GM23248 (cell line): ENCODE measurements at regions not wholly inside any gene's neighbourhood (a gene's known extent, or its start where the extent isn't known, plus 50 kb on each side); places are given as distances from the start of the nearest gene placed in this dataset.

Experiments
- DNase-seq: peaks from one replicate; pipeline ENCODE4 v3.0.0-alpha.2; 2015
- H2AFZ ChIP-seq: fragments of 200-600 bp; sonication (generic); 2 replicates; pipeline ENCODE4 v1.6.1; 2016; ENCODE audit warnings: antibody characterized with exemption
- H3F3A ChIP-seq: fragments of 200-600 bp; sonication (generic); 2 replicates; pipeline ENCODE4 v1.6.1; 2016; ENCODE audit warnings: mild to moderate bottlenecking, antibody characterized with exemption, mixed run types; ENCODE audit not compliant: insufficient read depth
- H3K27ac ChIP-seq: fragments of 200-600 bp; sonication (generic); 2 replicates; pipeline ENCODE4 v1.5.1; 2016; ENCODE audit warnings: mild to moderate bottlenecking
- H3K27me3 ChIP-seq: fragments of 200-600 bp; sonication (generic); replicated peaks from 2 replicates; pipeline ENCODE4 v1.6.1; 2016; ENCODE audit warnings: mild to moderate bottlenecking; ENCODE audit not compliant: insufficient read depth
- H3K36me3 ChIP-seq: fragments of 200-600 bp; sonication (generic); 2 replicates; pipeline ENCODE4 v1.6.1; 2016; ENCODE audit warnings: low read depth, mild to moderate bottlenecking
- H3K4me1 ChIP-seq: fragments of 200-600 bp; sonication (generic); 2 replicates; pipeline ENCODE4 v1.6.1; 2016; ENCODE audit warnings: mild to moderate bottlenecking; ENCODE audit not compliant: insufficient read depth
- H3K4me2 ChIP-seq: fragments of 200-600 bp; sonication (generic); one replicate; pipeline ENCODE4 v1.6.1; 2016; ENCODE audit warnings: mild to moderate bottlenecking; ENCODE audit not compliant: unreplicated experiment
- H3K4me3 ChIP-seq: fragments of 200-600 bp; sonication (generic); 2 replicates; pipeline ENCODE4 v1.5.1; 2016; ENCODE audit warnings: mild to moderate bottlenecking
- H3K79me2 ChIP-seq: fragments of 200-600 bp; sonication (generic); 2 replicates; pipeline ENCODE4 v1.6.1; 2016; ENCODE audit warnings: mild to moderate bottlenecking; ENCODE audit not compliant: insufficient read depth
- H3K9ac ChIP-seq: fragments of 200-600 bp; sonication (generic); 2 replicates; pipeline ENCODE4 v1.6.1; 2016; ENCODE audit warnings: mild to moderate bottlenecking
- H3K9me2 ChIP-seq: fragments of 200-600 bp; sonication (generic); 2 replicates; pipeline ENCODE4 v1.6.1; 2016; ENCODE audit warnings: mixed run types, mild to moderate bottlenecking, moderate library complexity; ENCODE audit not compliant: insufficient read depth
- H3K9me3 ChIP-seq: fragments of 200-600 bp; sonication (generic); one replicate; pipeline ENCODE4 v1.6.1; 2017; ENCODE audit warnings: low read depth
- H4K20me1 ChIP-seq: fragments of 200-600 bp; sonication (generic); 2 replicates; pipeline ENCODE4 v1.6.0; 2016; ENCODE audit not compliant: insufficient read depth
- EZH2 ChIP-seq: fragments of 200-600 bp; sonication (generic); IDR thresholded peaks from 2 replicates; pipeline ENCODE4 v1.6.1; 2018; ENCODE audit warnings: antibody characterized with exemption, mild to moderate bottlenecking; ENCODE audit not compliant: insufficient read depth, poor library complexity, severe bottlenecking
- EZH2phosphoT487 ChIP-seq: fragments of 200-600 bp; sonication (generic); IDR thresholded peaks from 2 replicates; pipeline ENCODE4 v1.6.1; 2018; ENCODE audit warnings: antibody characterized with exemption, moderate library complexity, mild to moderate bottlenecking, low read depth; ENCODE audit not compliant: insufficient read depth
- WGBS, 2 experiments: methylation state at CpG; one replicate each; pipeline ENCODE4 v1.1.6; 2015 to 2017; ENCODE audit warnings: low lambda C conversion rate in 2 of 2, low coverage in 1 of 2; ENCODE audit errors: missing lambda C conversion rate in 2 of 2; 5-methylcytosine and 5-hydroxymethylcytosine counted together
- in situ Hi-C: fragments of 300-500 bp; cut with MboI; formaldehyde crosslinking; loops from 2 replicates; pipeline ENCODE4 v1.15.0; 2020

- TF ChIP-seq EZH2phosphoT487 (no peak), EZH2 (no peak)
- H3K9me2 ChIP-seq: no peaks in the 10 kb centered on the region
- H2AFZ ChIP-seq: no peak overlapping the region
- no peaks in the 10 kb centered on the region for H3K79me2 ChIP-seq
- in situ Hi-C loops: no loop called here
- H3K27me3 ChIP-seq: no peaks in the 10 kb centered on the region
- H3K9ac ChIP-seq: no peak overlapping the region
- H3K4me1 ChIP-seq: no peaks in the 10 kb centered on the region
- H4K20me1 ChIP-seq: no peaks in the 10 kb centered on the region
- H3K9me3 ChIP-seq: no peaks in the 10 kb centered on the region
- H3K36me3 ChIP-seq: no peaks in the 10 kb centered on the region
- DNase-seq: no peak
- no peaks in the 10 kb centered on the region for H3F3A ChIP-seq
- no peak overlapping the region for H3K4me3 ChIP-seq
- 9 to 13% methylated on average over 4 of the region's 4 CpGs for WGBS, 2 experiments
- no peak overlapping the region for H3K27ac ChIP-seq
- no peak overlapping the region for H3K4me2 ChIP-seq
These were observed 2428.4 kb downstream of the PCDH9 start for GRCh38 chr13:64801768-64802167.

- Histone ChIP-seq H3K4me1 (no peaks in the 10 kb centered on the region), H4K20me1 (no peaks in the 10 kb centered on the region), H3K27me3 (no peaks in the 10 kb centered on the region), H3K4me2 (no peak overlapping the region), H3K79me2 (no peaks in the 10 kb centered on the region), H3K9me3 (no peaks in the 10 kb centered on the region), H3K4me3 (no peak overlapping the region), H3K27ac (no peak overlapping the region), H2AFZ (no peak overlapping the region), H3F3A (no peaks in the 10 kb centered on the region), H3K36me3 (no peaks in the 10 kb centered on the region), H3K9ac (no peak overlapping the region), H3K9me2 (no peaks in the 10 kb centered on the region)
- DNase-seq: no peak
- no peak for TF ChIP-seq EZH2phosphoT487
- TF ChIP-seq EZH2: no peak
- in situ Hi-C loops: no loop called here
- 32 to 38% methylated on average over 4 of the region's 4 CpGs for WGBS, 2 experiments
These were observed 2431.7 kb downstream of the PCDH9 start for GRCh38 chr13:64798422-64798821.

GRCh38 chr13:64793592-64793991 is 2436.5 kb downstream of the PCDH9 start:
- Histone ChIP-seq H3K27me3 (no peaks in the 10 kb centered on the region), H3K79me2 (no peaks in the 10 kb centered on the region), H3K36me3 (no peaks in the 10 kb centered on the region), H2AFZ (no peak overlapping the region), H3K9me3 (no peaks in the 10 kb centered on the region), H4K20me1 (no peaks in the 10 kb centered on the region), H3K4me2 (no peak overlapping the region), H3K9ac (no peak overlapping the region), H3K4me1 (no peaks in the 10 kb centered on the region), H3K9me2 (no peaks in the 10 kb centered on the region), H3K27ac (no peak overlapping the region), H3F3A (no peaks in the 10 kb centered on the region), H3K4me3 (no peak overlapping the region)
- no peak for DNase-seq
- 24 to 27% methylated on average over 3 of the region's 3 CpGs for WGBS, 2 experiments
- TF ChIP-seq EZH2phosphoT487 (no peak), EZH2 (no peak)
- in situ Hi-C loops: no loop called here

- in situ Hi-C loops: no loop called here
- no peaks in the 10 kb centered on the region for H3K4me1 ChIP-seq
These were observed 2437.0 kb downstream of the PCDH9 start for GRCh38 chr13:64793131-64793530.

GRCh38 chr13:64791373-64791772 is 2438.8 kb downstream of the PCDH9 start:
- Histone ChIP-seq H3K27ac (no peak overlapping the region), H3K4me2 (no peak overlapping the region), H4K20me1 (no peaks in the 10 kb centered on the region), H3K4me3 (no peak overlapping the region), H3K36me3 (no peaks in the 10 kb centered on the region), H3K4me1 (no peaks in the 10 kb centered on the region), H3K9me2 (no peaks in the 10 kb centered on the region), H3F3A (no peaks in the 10 kb centered on the region), H2AFZ (no peak overlapping the region), H3K9ac (no peak overlapping the region), H3K9me3 (no peaks in the 10 kb centered on the region), H3K79me2 (no peaks in the 10 kb centered on the region), H3K27me3 (no peaks in the 10 kb centered on the region)
- no peak for TF ChIP-seq EZH2phosphoT487
- no peak for TF ChIP-seq EZH2
- no peak for DNase-seq
- in situ Hi-C loops: no loop called here
- WGBS, 2 experiments: 73 to 76% methylated on average over 4 of the region's 4 CpGs

More at GRCh38 chr13:64793131-64793530, 2437.0 kb downstream of the PCDH9 start:
- H3K9me3 ChIP-seq: no peaks in the 10 kb centered on the region
- H3K4me3 ChIP-seq: no peak overlapping the region
- no peak for DNase-seq
- H3F3A ChIP-seq: no peaks in the 10 kb centered on the region
- H2AFZ ChIP-seq: no peak overlapping the region
- whole genome bisulfite sequencing, 2 experiments: 47 to 54% methylated on average over 3 of the region's 3 CpGs
- H3K9me2 ChIP-seq: no peaks in the 10 kb centered on the region
- TF ChIP-seq EZH2 (no peak), EZH2phosphoT487 (no peak)
- H3K79me2 ChIP-seq: no peaks in the 10 kb centered on the region
- no peaks in the 10 kb centered on the region for H4K20me1 ChIP-seq
- no peak overlapping the region for H3K4me2 ChIP-seq
- H3K27ac ChIP-seq: no peak overlapping the region
- H3K27me3 ChIP-seq: no peaks in the 10 kb centered on the region
- no peaks in the 10 kb centered on the region for H3K36me3 ChIP-seq
- no peak overlapping the region for H3K9ac ChIP-seq
